GM12878 (cell line): ENCODE measurements at regions not wholly inside any gene's neighbourhood (a gene's known extent, or its start where the extent isn't known, plus 50 kb on each side); places are given as distances from the start of the nearest gene placed in this dataset.

Source experiments
- ATAC-seq: fragments of 200-7000 bp; cut with Tn5 transposase; 3 replicates; pipeline ENCODE4 v1.9.1; 2020; ENCODE audit warnings: mild to moderate bottlenecking, moderate library complexity
- BruUV-seq: library from RNA; stranded (reverse); fragments of 400-500 nt; replicated peaks from 2 replicates; lab custom pipeline; 2021; lab: Mats Ljungman, UMichigan
- CTCF ChIA-PET: fragments of 300-600 bp; sonication (Branson Sonifier 250); formaldehyde crosslinking; extraction: SDS; loops from one replicate; lab custom pipeline; 2021; ENCODE audit warnings: inconsistent platforms; lab: Yijun Ruan, JAX
- POLR2A ChIA-PET: fragments of 350-600 bp; formaldehyde crosslinking; extraction: SDS; loops from one replicate; lab custom pipeline; 2021; ENCODE audit warnings: inconsistent platforms; lab: Charles Lee
- RAD21 ChIA-PET: fragments of 300-600 bp; sonication (Branson Sonifier 250); formaldehyde crosslinking; loops from one replicate; lab custom pipeline; 2023; ENCODE audit warnings: antibody characterized with exemption; ENCODE audit not compliant: unreplicated experiment; lab: Charles Lee
- SMC1A ChIA-PET: fragments of 300-600 bp; sonication (Branson Sonifier 250); formaldehyde crosslinking; loops from one replicate; lab custom pipeline; 2023; ENCODE audit not compliant: unreplicated experiment, uncharacterized antibody; lab: Charles Lee
- DNase-seq: peaks from one replicate; pipeline ENCODE4 v3.0.0-alpha.2; 2011; ENCODE audit warnings: low read depth, low spot score
- FAIRE-seq: peaks from 3 replicates; lab custom pipeline; 2011; peaks lifted over from hg19 to GRCh38; lab: Jason Lieb, UNC
- H2AFZ ChIP-seq: 2 replicates; pipeline ENCODE4 v1.6.0; 2011; ENCODE audit warnings: low read depth, low read length, control low read depth; ENCODE audit not compliant: control insufficient read depth
- H3K27ac ChIP-seq: 2 replicates; pipeline ENCODE4 v1.5.1; 2011; ENCODE audit warnings: control low read depth; ENCODE audit not compliant: control insufficient read depth, insufficient read depth
- H3K27me3 ChIP-seq, 2 experiments: replicated peaks in 1 of 2; 2 replicates each; pipeline versions ENCODE4 v1.6.0 to v1.6.1; 2011; ENCODE audit warnings: low read length in 1 of 2; ENCODE audit not compliant: control insufficient read depth in 2 of 2, insufficient read depth in 2 of 2
- H3K36me3 ChIP-seq, 2 experiments: 2 replicates each; pipeline ENCODE4 v1.5.1; 2011; ENCODE audit warnings: low read length in 1 of 2; ENCODE audit not compliant: control insufficient read depth in 2 of 2, insufficient read depth in 2 of 2
- H3K4me1 ChIP-seq: 2 replicates; pipeline ENCODE4 v1.6.1; 2011; ENCODE audit warnings: mild to moderate bottlenecking, low read length, moderate library complexity, mixed read lengths; ENCODE audit not compliant: control insufficient read depth, insufficient read depth
- H3K4me2 ChIP-seq: 2 replicates; pipeline ENCODE4 v1.6.0; 2011; ENCODE audit warnings: control low read depth; ENCODE audit not compliant: control insufficient read depth, insufficient read depth
- H3K4me3 ChIP-seq: fragments of 200-600 bp; sonication (generic); 2 replicates; pipeline ENCODE4 v1.5.1; 2016
- H3K79me2 ChIP-seq: 2 replicates; pipeline ENCODE4 v1.6.0; 2011; ENCODE audit warnings: low read length; ENCODE audit not compliant: control insufficient read depth, insufficient read depth
- H3K9ac ChIP-seq: 2 replicates; pipeline ENCODE4 v1.8.0; 2011; ENCODE audit warnings: low read length, control low read depth, mixed read lengths; ENCODE audit not compliant: control insufficient read depth, insufficient read depth
- H3K9me3 ChIP-seq: replicated peaks from 3 replicates; pipeline ENCODE4 v1.5.1; 2011; ENCODE audit warnings: mild to moderate bottlenecking, low read length; ENCODE audit not compliant: control insufficient read depth, insufficient read depth
- H4K20me1 ChIP-seq: 2 replicates; pipeline ENCODE4 v1.6.0; 2011; ENCODE audit not compliant: control insufficient read depth, insufficient read depth
- CBX5 ChIP-seq: sonication (generic); IDR thresholded peaks from 2 replicates; pipeline ENCODE4 v1.6.1; 2016; ENCODE audit warnings: low read depth, moderate library complexity, mild to moderate bottlenecking, inconsistent platforms
- CEBPZ ChIP-seq: fragments of 150-350 bp; IDR thresholded peaks from 2 replicates; pipeline ENCODE4 v1.6.1; 2016; ENCODE audit warnings: low read depth, low read length
- IKZF1 ChIP-seq: fragments of 450-650 bp; conservative IDR thresholded peaks from 2 replicates; pipeline ENCODE4 v1.6.1; 2017; ENCODE audit warnings: antibody characterized with exemption, mild to moderate bottlenecking
- MAX ChIP-seq: IDR thresholded peaks from 2 replicates; pipeline ENCODE4 v1.6.1; 2012; ENCODE audit warnings: low read depth, low read length, improper control_type of control experiment
- NFXL1 ChIP-seq: fragments of 450-650 bp; IDR thresholded peaks from 2 replicates; pipeline ENCODE4 v1.6.1; 2017; ENCODE audit warnings: antibody characterized with exemption, mild to moderate bottlenecking, borderline replicate concordance
- NKRF ChIP-seq: fragments of 450-650 bp; conservative IDR thresholded peaks from 2 replicates; pipeline ENCODE4 v1.6.1; 2017; ENCODE audit warnings: mild to moderate bottlenecking, moderate library complexity
- NR2C2 ChIP-seq: IDR thresholded peaks from 2 replicates; pipeline ENCODE4 v1.6.1; 2011; ENCODE audit warnings: borderline replicate concordance, low read depth; ENCODE audit not compliant: control insufficient read depth, insufficient read length
- POLR2AphosphoS2 ChIP-seq: IDR thresholded peaks from 2 replicates; pipeline ENCODE4 v1.6.1; 2011; ENCODE audit warnings: low read depth, mild to moderate bottlenecking, low read length, improper control_type of control experiment, moderate library complexity
- POU2F2 ChIP-seq: IDR thresholded peaks from 3 replicates; pipeline ENCODE4 v1.6.1; 2011; ENCODE audit warnings: low read depth, mild to moderate bottlenecking, low read length, borderline replicate concordance
- RAD21 ChIP-seq: IDR thresholded peaks from 2 replicates; pipeline ENCODE4 v1.6.1; 2011; ENCODE audit warnings: mild to moderate bottlenecking, low read depth, low read length, moderate library complexity; ENCODE audit not compliant: insufficient read depth
- RFX5 ChIP-seq: IDR thresholded peaks from 2 replicates; pipeline ENCODE4 v1.6.1; 2011; ENCODE audit warnings: low read depth, low read length, improper control_type of control experiment
- SMC3 ChIP-seq: IDR thresholded peaks from 2 replicates; pipeline ENCODE4 v1.6.1; 2011; ENCODE audit warnings: low read length, improper control_type of control experiment, borderline replicate concordance
- ZNF24 ChIP-seq: fragments of 450-650 bp; IDR thresholded peaks from 2 replicates; pipeline ENCODE4 v1.6.1; 2017; ENCODE audit warnings: antibody characterized with exemption, mild to moderate bottlenecking
- ZNF384 ChIP-seq: IDR thresholded peaks from 2 replicates; pipeline ENCODE4 v1.6.1; 2012; ENCODE audit warnings: low read depth, mild to moderate bottlenecking, low read length, improper control_type of control experiment, borderline replicate concordance
- WGBS: methylation state at CpG from one replicate; pipeline ENCODE4 v1.1.6; 2016; ENCODE audit warnings: low lambda C conversion rate; ENCODE audit not compliant: insufficient replicate concordance, insufficient coverage; ENCODE audit errors: missing lambda C conversion rate; 5-methylcytosine and 5-hydroxymethylcytosine counted together
- in situ Hi-C: fragments of 300-500 bp; cut with MboI; formaldehyde crosslinking; loops from 9 replicates; pipeline ENCODE4 v1.14.3; 2018; ENCODE audit warnings: mixed read lengths
- intact Hi-C: fragments of 100-400 bp; cut with micrococcal nuclease; formaldehyde crosslinking; loops from one replicate; pipeline ENCODE4 v1.14.2; 2022; ENCODE audit not compliant: unreplicated experiment

GRCh38 chr2:11057031-11057430 lies 98.2 kb upstream of the SLC66A3 start:
- in situ Hi-C loops, result no loop called here
- no peak for FAIRE-seq
- H4K20me1 ChIP-seq, result no peaks in the 10 kb centered on the region
- ChIA-PET POLR2A (no interaction called here), CTCF (interaction anchor here (1.7 kb wide), 1 partner anchor 221 kb away, joined by 3 read pairs; no protein-coding TSS in a partner anchor), RAD21 (no interaction called here), SMC1A (no interaction called here)
- H3K4me1 ChIP-seq, result no peaks in the 10 kb centered on the region
- TF ChIP-seq IKZF1, result no peak
- no peak for TF ChIP-seq MAX
- TF ChIP-seq CBX5, result no peak
- TF ChIP-seq SMC3, result no peak
- TF ChIP-seq RAD21, result no peak
- no peak for TF ChIP-seq ZNF24
- TF ChIP-seq CEBPZ, result no peak
- TF ChIP-seq NKRF, result no peak
- no peak for TF ChIP-seq POU2F2
- TF ChIP-seq POLR2AphosphoS2, result no peak
- no peak for TF ChIP-seq NFXL1
- TF ChIP-seq NR2C2, result no peak
- no peak for TF ChIP-seq ZNF384
- no peak for TF ChIP-seq RFX5
- H2AFZ ChIP-seq, result no peak overlapping the region
- H3K9me3 ChIP-seq, result no peaks in the 10 kb centered on the region; the same call in 2 of the 3 replicates
- H3K27me3 ChIP-seq, result peaks cover 2 to 3% of the 10 kb centered on the region in 2 experiments; a peak in 3 of 4 replicates
- no peaks in the 10 kb centered on the region for H3K36me3 ChIP-seq
- 52% methylated on average over 4 of the region's 4 CpGs for WGBS
- no peak for ATAC-seq
- H3K79me2 ChIP-seq, result no peaks in the 10 kb centered on the region
- H3K4me2 ChIP-seq, result no peak overlapping the region
- no peak for DNase-seq
- no peak overlapping the region for H3K4me3 ChIP-seq
- BruUV-seq, result no TSS peak
- no peak overlapping the region for H3K9ac ChIP-seq
- no peak overlapping the region for H3K27ac ChIP-seq
- intact Hi-C loops, result no loop called here
